Type B pancreatic cell (in vitro differentiated cells): ENCODE measurements at regions not wholly inside any gene's neighbourhood (a gene's known extent, or its start where the extent isn't known, plus 50 kb on each side); places are given as distances from the start of the nearest gene placed in this dataset.

ENCODE experiments used
- DNase-seq: peaks from one replicate; pipeline ENCODE4 v3.0.0; 2021; ENCODE audit warnings: mixed read lengths; ENCODE audit not compliant: unreplicated experiment; ENCODE audit errors: extremely low spot score
- H3K27ac Mint-ChIP-seq: 2 replicates; pipeline ENCODE4 v1.8.0; 2021; ENCODE audit warnings: mild to moderate bottlenecking, mixed read lengths
- H3K27me3 Mint-ChIP-seq: 2 replicates; pipeline ENCODE4 v1.8.0; 2021; ENCODE audit warnings: mixed read lengths
- H3K36me3 Mint-ChIP-seq: 2 replicates; pipeline ENCODE4 v1.8.0; 2021; ENCODE audit warnings: mixed read lengths
- H3K4me1 Mint-ChIP-seq: one replicate; pipeline ENCODE4 v1.8.0; 2021; ENCODE audit warnings: mixed read lengths; ENCODE audit not compliant: unreplicated experiment
- H3K4me3 Mint-ChIP-seq: 2 replicates; pipeline ENCODE4 v1.8.0; 2021; ENCODE audit warnings: mild to moderate bottlenecking, mixed read lengths
- H3K9me3 Mint-ChIP-seq: 2 replicates; pipeline ENCODE4 v1.8.0; 2021; ENCODE audit warnings: mixed read lengths
- TF ChIP-seq, protein P1 (sequence below): fragments of 200-600 bp; sonication (generic); conservative IDR thresholded peaks from 2 replicates; pipeline ENCODE4 v1.5.0; 2021; ENCODE audit warnings: antibody characterized with exemption, mild to moderate bottlenecking

DNA sequence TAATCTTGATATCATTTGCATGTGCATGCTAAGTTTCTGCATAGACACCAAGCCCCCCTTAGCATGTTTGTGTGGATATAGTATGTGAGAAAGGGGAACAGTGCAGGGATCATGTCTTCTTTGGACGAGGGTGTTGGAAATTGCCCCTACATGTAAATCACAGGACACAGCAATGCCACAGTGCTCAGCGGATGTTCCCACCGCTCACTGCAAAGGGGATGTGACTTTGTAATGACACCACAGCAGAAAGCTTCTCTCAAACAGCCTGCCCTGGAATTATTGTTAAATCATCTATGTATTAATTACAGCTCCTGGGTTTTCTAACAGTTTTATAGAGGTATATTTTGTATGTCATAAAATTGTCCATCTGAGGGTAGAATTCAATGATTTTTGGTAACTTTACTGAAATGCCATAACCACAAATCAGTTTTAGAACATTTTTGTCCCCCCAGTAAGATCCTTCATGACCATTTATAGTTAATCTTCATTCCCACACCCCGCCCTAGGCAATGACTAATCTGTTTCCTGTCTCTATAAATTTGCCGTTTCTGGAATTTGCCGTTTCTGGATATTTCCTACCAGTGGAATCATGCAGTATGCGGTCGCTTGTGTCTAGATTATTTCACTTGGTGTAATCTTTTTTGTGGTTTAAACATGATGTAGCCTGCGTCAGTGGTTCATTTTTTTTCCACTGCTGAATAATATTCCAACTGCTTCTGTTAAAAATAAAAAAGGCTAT, 648.5 kb upstream of the WWC1 start:
- H3K27me3 Mint-ChIP-seq: no peaks in the 10 kb centered on the region
- H3K27ac Mint-ChIP-seq: no peak overlapping the region
- H3K4me3 Mint-ChIP-seq: no peak overlapping the region
- peaks cover 8% of the 10 kb centered on the region for H3K4me1 Mint-ChIP-seq
- no peak for DNase-seq
- no peaks in the 10 kb centered on the region for H3K36me3 Mint-ChIP-seq
- TF ChIP-seq, protein P1, sequence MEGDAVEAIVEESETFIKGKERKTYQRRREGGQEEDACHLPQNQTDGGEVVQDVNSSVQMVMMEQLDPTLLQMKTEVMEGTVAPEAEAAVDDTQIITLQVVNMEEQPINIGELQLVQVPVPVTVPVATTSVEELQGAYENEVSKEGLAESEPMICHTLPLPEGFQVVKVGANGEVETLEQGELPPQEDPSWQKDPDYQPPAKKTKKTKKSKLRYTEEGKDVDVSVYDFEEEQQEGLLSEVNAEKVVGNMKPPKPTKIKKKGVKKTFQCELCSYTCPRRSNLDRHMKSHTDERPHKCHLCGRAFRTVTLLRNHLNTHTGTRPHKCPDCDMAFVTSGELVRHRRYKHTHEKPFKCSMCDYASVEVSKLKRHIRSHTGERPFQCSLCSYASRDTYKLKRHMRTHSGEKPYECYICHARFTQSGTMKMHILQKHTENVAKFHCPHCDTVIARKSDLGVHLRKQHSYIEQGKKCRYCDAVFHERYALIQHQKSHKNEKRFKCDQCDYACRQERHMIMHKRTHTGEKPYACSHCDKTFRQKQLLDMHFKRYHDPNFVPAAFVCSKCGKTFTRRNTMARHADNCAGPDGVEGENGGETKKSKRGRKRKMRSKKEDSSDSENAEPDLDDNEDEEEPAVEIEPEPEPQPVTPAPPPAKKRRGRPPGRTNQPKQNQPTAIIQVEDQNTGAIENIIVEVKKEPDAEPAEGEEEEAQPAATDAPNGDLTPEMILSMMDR: no peak
- no peaks in the 10 kb centered on the region for H3K9me3 Mint-ChIP-seq

DNA sequence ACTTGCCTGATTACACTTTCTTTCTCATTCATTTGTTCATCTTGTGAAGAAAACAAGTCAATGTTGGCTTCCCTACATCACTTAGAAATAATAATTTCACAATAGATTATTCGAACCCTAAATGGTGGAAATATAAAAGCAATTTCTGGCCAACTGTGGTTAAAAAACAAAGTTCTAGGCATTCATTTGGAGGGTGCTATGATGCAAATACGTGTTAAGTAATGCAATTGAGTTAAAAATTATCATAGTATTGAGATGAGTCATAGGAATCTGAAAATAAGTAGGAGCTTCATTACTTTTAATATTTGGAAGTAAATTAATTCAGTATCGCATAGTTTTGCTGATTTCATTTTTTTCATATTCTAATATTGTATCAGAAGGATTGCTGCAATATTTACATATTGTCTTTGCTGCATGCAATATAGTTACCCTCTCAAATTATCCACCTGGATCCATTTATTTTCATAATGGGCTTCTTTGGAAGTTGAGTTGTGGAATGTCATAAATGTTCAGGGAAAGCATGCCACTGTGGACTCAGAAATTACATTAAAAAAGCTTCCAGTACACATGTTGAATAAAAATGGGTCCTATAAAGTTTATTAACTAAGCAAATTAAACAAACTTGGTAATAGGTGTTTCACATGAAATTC, 647.7 kb upstream of the WWC1 start:
- TF ChIP-seq, protein P1: no peak
- no peaks in the 10 kb centered on the region for H3K9me3 Mint-ChIP-seq
- H3K27ac Mint-ChIP-seq: no peak overlapping the region
- no peak overlapping the region for H3K4me3 Mint-ChIP-seq
- no peak for DNase-seq
- H3K27me3 Mint-ChIP-seq: no peaks in the 10 kb centered on the region
- no peaks in the 10 kb centered on the region for H3K36me3 Mint-ChIP-seq
- H3K4me1 Mint-ChIP-seq: peaks cover 8% of the 10 kb centered on the region

DNA sequence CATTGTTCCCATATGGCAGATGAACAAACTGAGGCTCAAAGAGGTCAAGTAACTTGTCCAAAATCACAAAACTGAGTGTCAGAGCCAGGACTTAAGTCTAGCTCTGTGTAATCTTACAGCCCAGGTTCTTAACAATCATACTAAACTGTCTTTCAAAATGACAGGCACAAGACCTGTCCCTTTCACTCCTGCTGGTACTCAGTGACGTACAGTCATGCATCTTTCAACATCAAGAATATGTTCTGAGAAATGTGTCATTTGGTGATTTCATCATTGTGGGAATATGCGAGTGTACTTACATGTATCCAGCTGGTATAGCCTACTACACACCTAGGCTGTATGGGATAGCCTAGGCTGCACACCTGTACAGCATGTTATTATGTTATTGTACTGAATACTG, 646.8 kb upstream of the WWC1 start:
- no peaks in the 10 kb centered on the region for H3K36me3 Mint-ChIP-seq
- H3K4me3 Mint-ChIP-seq: no peak overlapping the region
- no peak overlapping the region for H3K27ac Mint-ChIP-seq
- H3K4me1 Mint-ChIP-seq: peaks cover 8% of the 10 kb centered on the region
- no peaks in the 10 kb centered on the region for H3K9me3 Mint-ChIP-seq
- no peaks in the 10 kb centered on the region for H3K27me3 Mint-ChIP-seq
- no peak for DNase-seq
- TF ChIP-seq, protein P1: no peak

DNA sequence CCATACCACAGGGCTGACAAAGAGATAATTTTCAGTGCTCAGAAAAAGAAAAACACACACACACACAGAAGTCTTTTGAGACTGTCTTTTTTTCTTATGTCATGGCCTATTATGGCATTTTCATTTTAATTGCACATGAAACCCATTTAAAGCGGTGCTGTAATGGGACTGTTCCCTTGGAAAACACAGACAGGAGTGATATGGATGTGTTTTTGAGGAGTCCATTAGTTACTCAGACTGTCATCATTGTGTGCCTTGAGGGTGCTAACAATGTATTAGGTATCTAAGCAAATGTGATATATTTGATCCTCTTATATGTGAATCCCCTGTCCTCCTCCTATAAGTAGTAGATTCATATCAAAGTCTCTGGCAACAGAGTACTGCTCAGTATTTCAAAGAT, 642.0 kb upstream of the WWC1 start:
- Mint-ChIP-seq H3K4me1 (no peaks in the 10 kb centered on the region), H3K27me3 (no peaks in the 10 kb centered on the region), H3K36me3 (peaks cover 4% of the 10 kb centered on the region), H3K4me3 (no peak overlapping the region), H3K27ac (no peak overlapping the region), H3K9me3 (peaks cover 6% of the 10 kb centered on the region)
- no peak for DNase-seq
- TF ChIP-seq, protein P1: no peak

DNA sequence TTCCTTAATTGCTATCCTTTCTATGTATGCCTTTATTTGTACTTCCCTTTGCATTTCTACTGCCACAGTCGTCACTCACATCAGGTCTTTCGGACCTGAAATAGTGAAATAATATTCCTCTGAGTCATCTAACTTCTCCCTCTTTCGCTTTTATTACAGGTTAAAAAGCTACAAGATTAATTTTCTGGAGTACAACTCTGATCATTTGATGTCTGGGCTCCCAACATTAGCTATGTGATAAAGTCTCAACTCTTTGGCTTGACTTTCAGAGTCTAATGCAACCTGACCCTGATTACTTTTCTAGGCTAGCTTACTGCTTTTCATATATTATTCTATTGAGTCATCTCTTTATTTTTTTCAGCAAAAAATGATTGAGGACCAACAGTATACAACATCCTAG, 638.8 kb upstream of the WWC1 start:
- no peak overlapping the region for H3K4me3 Mint-ChIP-seq
- no peaks in the 10 kb centered on the region for H3K27me3 Mint-ChIP-seq
- H3K27ac Mint-ChIP-seq: no peak overlapping the region
- TF ChIP-seq, protein P1: no peak
- H3K9me3 Mint-ChIP-seq: peaks cover 6% of the 10 kb centered on the region
- H3K36me3 Mint-ChIP-seq: peaks cover 4% of the 10 kb centered on the region
- peaks cover 4% of the 10 kb centered on the region for H3K4me1 Mint-ChIP-seq
- DNase-seq: no peak
